ENCODE measurements at regions not wholly inside any gene's neighbourhood (a gene's known extent, or its start where the extent isn't known, plus 50 kb on each side); places are given as distances from the start of the nearest gene placed in this dataset.

DNA sequence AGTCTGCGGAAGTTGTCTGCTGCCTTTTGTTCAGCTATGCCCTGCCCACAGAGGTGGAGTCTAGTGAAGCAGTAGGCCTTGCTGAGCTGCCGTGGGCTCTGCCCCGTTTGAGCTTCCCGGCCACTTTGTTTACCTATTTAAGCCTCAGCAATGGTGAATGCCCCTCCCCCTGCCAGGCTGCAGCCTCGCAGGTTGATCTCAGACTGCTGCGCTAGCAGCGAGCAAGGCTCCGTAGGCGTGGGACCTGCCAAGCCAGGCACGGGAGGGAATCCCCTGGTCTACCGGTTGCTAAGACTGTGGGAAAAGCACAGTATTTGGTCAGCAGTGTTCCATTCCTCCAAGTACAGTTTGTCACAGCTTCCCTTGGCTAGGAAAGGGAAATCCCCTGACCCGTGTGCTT is 143.6 kb downstream of the DYRK2 start:
- TF ChIP-seq SIN3A (IDR thresholded peaks at IDR 0.05; ENCODE audit: borderline replicate concordance, insufficient read depth, low read length) = no peak
- TF ChIP-seq POLR2AphosphoS5 (IDR thresholded peaks at IDR 0.05; ENCODE audit: low read depth, low read length) = no peak
- TF ChIP-seq, protein P1, sequence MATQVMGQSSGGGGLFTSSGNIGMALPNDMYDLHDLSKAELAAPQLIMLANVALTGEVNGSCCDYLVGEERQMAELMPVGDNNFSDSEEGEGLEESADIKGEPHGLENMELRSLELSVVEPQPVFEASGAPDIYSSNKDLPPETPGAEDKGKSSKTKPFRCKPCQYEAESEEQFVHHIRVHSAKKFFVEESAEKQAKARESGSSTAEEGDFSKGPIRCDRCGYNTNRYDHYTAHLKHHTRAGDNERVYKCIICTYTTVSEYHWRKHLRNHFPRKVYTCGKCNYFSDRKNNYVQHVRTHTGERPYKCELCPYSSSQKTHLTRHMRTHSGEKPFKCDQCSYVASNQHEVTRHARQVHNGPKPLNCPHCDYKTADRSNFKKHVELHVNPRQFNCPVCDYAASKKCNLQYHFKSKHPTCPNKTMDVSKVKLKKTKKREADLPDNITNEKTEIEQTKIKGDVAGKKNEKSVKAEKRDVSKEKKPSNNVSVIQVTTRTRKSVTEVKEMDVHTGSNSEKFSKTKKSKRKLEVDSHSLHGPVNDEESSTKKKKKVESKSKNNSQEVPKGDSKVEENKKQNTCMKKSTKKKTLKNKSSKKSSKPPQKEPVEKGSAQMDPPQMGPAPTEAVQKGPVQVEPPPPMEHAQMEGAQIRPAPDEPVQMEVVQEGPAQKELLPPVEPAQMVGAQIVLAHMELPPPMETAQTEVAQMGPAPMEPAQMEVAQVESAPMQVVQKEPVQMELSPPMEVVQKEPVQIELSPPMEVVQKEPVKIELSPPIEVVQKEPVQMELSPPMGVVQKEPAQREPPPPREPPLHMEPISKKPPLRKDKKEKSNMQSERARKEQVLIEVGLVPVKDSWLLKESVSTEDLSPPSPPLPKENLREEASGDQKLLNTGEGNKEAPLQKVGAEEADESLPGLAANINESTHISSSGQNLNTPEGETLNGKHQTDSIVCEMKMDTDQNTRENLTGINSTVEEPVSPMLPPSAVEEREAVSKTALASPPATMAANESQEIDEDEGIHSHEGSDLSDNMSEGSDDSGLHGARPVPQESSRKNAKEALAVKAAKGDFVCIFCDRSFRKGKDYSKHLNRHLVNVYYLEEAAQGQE (IDR thresholded peaks at IDR 0.05; ENCODE audit: insufficient read depth in 1 of 2, low read depth in 2 of 2, low read length in 2 of 2) = no peak
